Heart left ventricle (tissue), 16 donors: ENCODE measurements at regions not wholly inside any gene's neighbourhood (a gene's known extent, or its start where the extent isn't known, plus 50 kb on each side); places are given as distances from the start of the nearest gene placed in this dataset.

ENCODE experiments used
- ATAC-seq, 4 donors: fragments of 200-7000 bp; cut with Tn5 transposase; one replicate each; pipeline ENCODE4 v1.9.1; 2020 to 2022; ENCODE audit warnings: moderate library complexity in 4 of 4, mild to moderate bottlenecking in 3 of 4, moderate number of reproducible peaks in 1 of 4
- DNase-seq, 5 donors: peaks; one replicate each; pipeline ENCODE4 v3.0.0-alpha.2; 2020
- H3K27ac ChIP-seq, 12 donors: fragments of 200-600 bp; sonication (generic) in 4 of 12; one replicate each; pipeline versions ENCODE4 v1.5.0 to v1.8.0; 2016 to 2022; ENCODE audit warnings: mild to moderate bottlenecking in 2 of 12
- H3K27me3 ChIP-seq, 9 donors: fragments of 200-600 bp; sonication (generic) in 2 of 9; one replicate each; pipeline versions ENCODE4 v1.5.1 to v1.8.0; 2016 to 2022; ENCODE audit warnings: mild to moderate bottlenecking in 3 of 9
- H3K36me3 ChIP-seq, 9 donors: fragments of 200-600 bp; sonication (generic) in 2 of 9; one replicate each; pipeline versions ENCODE4 v1.5.0 to v1.8.0; 2018 to 2022; ENCODE audit warnings: mild to moderate bottlenecking in 2 of 9
- H3K4me1 ChIP-seq, 12 donors: fragments of 200-600 bp; sonication (generic) in 4 of 12; one replicate each; pipeline versions ENCODE4 v1.5.0 to v1.8.0; 2016 to 2022; ENCODE audit warnings: mild to moderate bottlenecking in 3 of 12
- H3K4me3 ChIP-seq, 12 donors: fragments of 200-600 bp; sonication (generic) in 4 of 12; one replicate each; pipeline versions ENCODE4 v1.5.0 to v1.8.0; 2017 to 2022; ENCODE audit warnings: mild to moderate bottlenecking in 9 of 12, moderate library complexity in 4 of 12
- H3K9me3 ChIP-seq, 12 donors: fragments of 200-600 bp; sonication (generic) in 4 of 12; one replicate each; pipeline versions ENCODE4 v1.5.0 to v1.8.0; 2016 to 2022; ENCODE audit warnings: mild to moderate bottlenecking in 1 of 12
- CTCF ChIP-seq, 12 donors: fragments of 200-600 bp; sonication (generic) in 4 of 12; IDR thresholded peaks; one replicate each; pipeline versions ENCODE4 v1.5.0 to v1.8.0; 2018 to 2022; ENCODE audit warnings: antibody characterized with exemption in 12 of 12, mild to moderate bottlenecking in 5 of 12
- POLR2A ChIP-seq, 2 donors: fragments of 450-650 bp; IDR thresholded peaks; one replicate each; pipeline ENCODE4 v1.6.1; 2017; ENCODE audit warnings: antibody characterized with exemption in 2 of 2, mild to moderate bottlenecking in 2 of 2, moderate library complexity in 2 of 2
- WGBS, 4 donors: extraction: QIAGEN DNeasy Blood & Tissue Kit in 2 of 4; methylation state at CpG; one replicate each; pipeline versions ENCODE4 v1.1.5 to v1.1.7; 2013 to 2018; 5-methylcytosine and 5-hydroxymethylcytosine counted together
- intact Hi-C, 10 donors: fragments of 100-400 bp; cut with DNase I; formaldehyde crosslinking; loops; one replicate each; pipeline versions ENCODE4 v1.11.1 to v1.14.2; 2022
- donor health status: ischemic (EF 13 %, LVEDD 7.1; RV severe dilation, severe dysfunction).
- donor health status: healthy with polysubstance abuse.
- donor health status: DM: no; HTN: yes; CAD: no.
- donor health status: DM: no; HTN: no; CAD: no.
- donor health status: ischemic (EF 25% LVEDD 6.9; RV normal size, moderate dysfunction).
- donor health status: ischemic (EF 25% LVEDD 5.7; RV mildly dilated, moderate dysfunction).
- donor health status: healthy.
- donor health status: DM: yes; HTN: yes; CAD: no.
- donor health status: ischemic (EF 35%, LVEDD 5.7; RV mildly dilated, moderate dysfunction).
- donor health status: nonischemic (EF 11% LVEDD 7.7; RV severe dilation, severe dysfunction).
- donor health status: DM: yes; HTN: yes; CAD: no.
- donor health status: PGD.
- donor health status: ischemic (EF 29% LVEDD 5.4; RV normal size, mild dysfunction).
- donor health status: nonischemic (EF 23%, LVEDD 6.1; RV moderate dilation, normal function).

- H3K9me3 ChIP-seq, result no peaks in the 10 kb centered on the region
- no peak for ATAC-seq
- intact Hi-C loops, result no loop called here
- TF ChIP-seq CTCF (IDR thresholded peaks at IDR 0.05) (no peak), POLR2A (IDR thresholded peaks at IDR 0.05) (no peak)
- no peak overlapping the region for H3K4me3 ChIP-seq
- DNase-seq, result no peak
- H3K4me1 ChIP-seq, result peaks cover 0 to 2% (median 0%) of the 10 kb centered on the region in 12 donors
- H3K27ac ChIP-seq, result no peak overlapping the region
- no peaks in the 10 kb centered on the region for H3K27me3 ChIP-seq
- 30 to 33% (median 31%) methylated on average over 3 of the region's 3 CpGs for WGBS, 4 donors
- no peaks in the 10 kb centered on the region for H3K36me3 ChIP-seq
Observed at GRCh38 chr2:125596612-125597011, 1059.3 kb upstream of the GYPC start.

- Histone ChIP-seq H3K27me3 (no peaks in the 10 kb centered on the region), H3K9me3 (peaks cover 0 to 5% (median 0%) of the 10 kb centered on the region in 12 donors), H3K27ac (no peak overlapping the region), H3K4me3 (no peak overlapping the region), H3K4me1 (no peaks in the 10 kb centered on the region), H3K36me3 (no peaks in the 10 kb centered on the region)
- ATAC-seq (no peak), DNase-seq (no peak)
- 87 to 92% (median 91%) methylated on average over 3 of the region's 3 CpGs for WGBS, 4 donors
- TF ChIP-seq CTCF (IDR thresholded peaks at IDR 0.05) (no peak), POLR2A (IDR thresholded peaks at IDR 0.05) (no peak)
- intact Hi-C loops, result no loop called here
Observed at GRCh38 chr2:125615438-125615837, 1040.5 kb upstream of the GYPC start.

- Histone ChIP-seq H3K36me3 (no peaks in the 10 kb centered on the region), H3K27me3 (no peaks in the 10 kb centered on the region), H3K9me3 (peaks cover 0 to 10% (median 0%) of the 10 kb centered on the region in 12 donors), H3K27ac (no peak overlapping the region), H3K4me3 (no peak overlapping the region), H3K4me1 (no peaks in the 10 kb centered on the region)
- ATAC-seq, result no peak
- TF ChIP-seq CTCF (IDR thresholded peaks at IDR 0.05) (no peak), POLR2A (IDR thresholded peaks at IDR 0.05) (no peak)
- 65 to 72% (median 68%) methylated on average over 6 of the region's 6 CpGs for WGBS, 4 donors
- no peak for DNase-seq
- intact Hi-C loops, result no loop called here
Observed at GRCh38 chr2:125630377-125630776, 1025.6 kb upstream of the GYPC start.

GRCh38 chr2:125634662-125635061, 1021.3 kb upstream of the GYPC start:
- Histone ChIP-seq H3K4me1 (no peaks in the 10 kb centered on the region), H3K4me3 (no peak overlapping the region), H3K9me3 (peaks cover 0 to 5% (median 0%) of the 10 kb centered on the region in 12 donors), H3K36me3 (no peaks in the 10 kb centered on the region), H3K27ac (no peak overlapping the region), H3K27me3 (no peaks in the 10 kb centered on the region)
- DNase-seq (no peak), ATAC-seq (no peak)
- intact Hi-C loops, result no loop called here
- TF ChIP-seq CTCF (IDR thresholded peaks at IDR 0.05) (no peak), POLR2A (IDR thresholded peaks at IDR 0.05) (no peak)
